Keratinocyte (primary cell): ENCODE measurements at regions not wholly inside any gene's neighbourhood (a gene's known extent, or its start where the extent isn't known, plus 50 kb on each side); places are given as distances from the start of the nearest gene placed in this dataset.
A peak's percentile ranks its signal among the peaks of the same experiment; 100 is the strongest.

Experiments
- DNase-seq: peaks from one replicate; pipeline ENCODE4 v3.0.0-alpha.2; 2011; ENCODE audit warnings: low read depth, missing footprints, low spot score
- FAIRE-seq: peaks from 2 replicates; lab custom pipeline; 2011; peaks lifted over from hg19 to GRCh38; lab: Jason Lieb, UNC
- H2AFZ ChIP-seq: 2 replicates; pipeline ENCODE4 v1.6.0; 2012; ENCODE audit warnings: low read length, control low read depth, inconsistent platforms; ENCODE audit not compliant: control insufficient read depth
- H3K27ac ChIP-seq: 2 replicates; pipeline ENCODE4 v1.5.1; 2011; ENCODE audit warnings: low read length; ENCODE audit not compliant: control insufficient read depth, insufficient read depth
- H3K27me3 ChIP-seq: 3 replicates; pipeline ENCODE4 v1.6.0; 2011; ENCODE audit warnings: low read length; ENCODE audit not compliant: control insufficient read depth, insufficient read depth; ENCODE audit errors: extremely low read depth
- H3K36me3 ChIP-seq, 2 experiments: 2 replicates in 1 of 2; 3 replicates in 1 of 2; pipeline ENCODE4 v1.5.1; 2011; ENCODE audit warnings: low read length in 2 of 2, mild to moderate bottlenecking in 1 of 2; ENCODE audit not compliant: control insufficient read depth in 2 of 2, insufficient read depth in 2 of 2; ENCODE audit errors: extremely low read depth in 1 of 2
- H3K4me1 ChIP-seq: 3 replicates; pipeline ENCODE4 v1.5.1; 2011; ENCODE audit warnings: low read length; ENCODE audit not compliant: control insufficient read depth, insufficient read depth; ENCODE audit errors: extremely low read depth
- H3K4me2 ChIP-seq: 3 replicates; pipeline ENCODE4 v1.6.0; 2011; ENCODE audit warnings: low read depth, low read length; ENCODE audit not compliant: control insufficient read depth, insufficient read depth; ENCODE audit errors: extremely low read depth
- H3K4me3 ChIP-seq, 3 experiments: fragments of 200-600 bp in 1 of 3; sonication (generic) in 1 of 3; 2 replicates in 2 of 3; 3 replicates in 1 of 3; pipeline ENCODE4 v1.5.1; 2011 to 2016; ENCODE audit warnings: low read length in 3 of 3, mild to moderate bottlenecking in 3 of 3, control low read depth in 2 of 3, inconsistent platforms in 1 of 3, low read depth in 1 of 3, mixed read lengths in 1 of 3, mixed run types in 1 of 3, moderate library complexity in 1 of 3; ENCODE audit not compliant: control insufficient read depth in 2 of 3, insufficient read depth in 2 of 3; ENCODE audit errors: extremely low read depth in 1 of 3
- H3K79me2 ChIP-seq: 2 replicates; pipeline ENCODE4 v1.6.0; 2012; ENCODE audit warnings: low read length; ENCODE audit not compliant: control insufficient read depth, insufficient read depth
- H3K9ac ChIP-seq: 3 replicates; pipeline ENCODE4 v1.6.0; 2011; ENCODE audit warnings: low read length; ENCODE audit not compliant: control insufficient read depth, insufficient read depth; ENCODE audit errors: extremely low read depth
- H3K9me1 ChIP-seq: 3 replicates; pipeline ENCODE4 v1.6.0; 2011; ENCODE audit warnings: low read length; ENCODE audit not compliant: control insufficient read depth, insufficient read depth; ENCODE audit errors: extremely low read depth
- H3K9me3 ChIP-seq: 2 replicates; pipeline ENCODE4 v1.5.1; 2012; ENCODE audit warnings: low read depth, low read length; ENCODE audit not compliant: control insufficient read depth
- H4K20me1 ChIP-seq: 3 replicates; pipeline ENCODE4 v1.6.0; 2011; ENCODE audit warnings: low read length; ENCODE audit not compliant: control insufficient read depth, insufficient read depth; ENCODE audit errors: extremely low read depth
- EZH2 ChIP-seq: IDR thresholded peaks from one replicate; pipeline ENCODE4 v1.6.1; 2012; ENCODE audit warnings: inconsistent platforms, mild to moderate bottlenecking, low read length, moderate library complexity
- dilution Hi-C: fragments of 300-500 bp; cut with MboI; formaldehyde crosslinking; loops from one replicate; pipeline ENCODE4 v1.7.0; 2020; ENCODE audit warnings: low sequenced_read_pairs; ENCODE audit not compliant: extremely low pct_ligation_motif_present
- TF ChIP-seq, protein P1 (sequence below), 3 experiments: IDR thresholded peaks in 1 of 3; conservative IDR thresholded peaks in 1 of 3; optimal IDR thresholded peaks in 1 of 3; 2 replicates in 2 of 3; 3 replicates in 1 of 3; pipeline versions ENCODE3 to v1.5.1; 2011; ENCODE audit warnings: low read length in 3 of 3, mild to moderate bottlenecking in 3 of 3, moderate library complexity in 2 of 3, control low read depth in 1 of 3, inconsistent platforms in 1 of 3; ENCODE audit not compliant: insufficient read depth in 2 of 3; ENCODE audit errors: extremely low read depth in 1 of 3

DNA sequence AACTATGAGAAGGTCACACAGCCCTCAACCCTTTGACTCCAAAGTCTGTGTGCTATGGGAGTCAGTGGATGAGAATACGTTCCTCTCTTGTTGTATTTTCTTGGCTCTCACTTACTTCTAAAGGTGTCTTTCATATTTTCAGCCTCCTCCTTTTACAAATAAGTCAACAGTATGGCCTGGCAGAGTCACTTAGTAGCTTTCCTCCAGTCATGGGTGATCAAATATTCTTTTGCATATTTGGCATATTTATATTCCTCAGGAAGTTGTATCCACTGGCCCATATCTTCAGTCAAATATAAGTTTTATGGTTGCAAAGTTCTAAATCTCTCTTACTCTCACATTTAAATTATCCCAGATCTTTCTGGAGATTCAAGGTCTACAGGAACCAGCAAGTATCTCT, 327.5 kb downstream of the ETS1 start:
- Histone ChIP-seq H3K4me2 (no peak overlapping the region), H3K27ac (no peak overlapping the region), H4K20me1 (no peaks in the 10 kb centered on the region), H3K9ac (no peak overlapping the region), H3K79me2 (no peaks in the 10 kb centered on the region), H3K36me3 (no peaks in the 10 kb centered on the region), H3K4me3 (no peak overlapping the region), H3K9me1 (no peaks in the 10 kb centered on the region), H2AFZ (no peak overlapping the region), H3K4me1 (no peaks in the 10 kb centered on the region), H3K9me3 (no peaks in the 10 kb centered on the region), H3K27me3 (no peaks in the 10 kb centered on the region)
- FAIRE-seq (peak; percentile 29), DNase-seq (no peak)
- dilution Hi-C loops = no loop called here
- TF ChIP-seq, protein P1, sequence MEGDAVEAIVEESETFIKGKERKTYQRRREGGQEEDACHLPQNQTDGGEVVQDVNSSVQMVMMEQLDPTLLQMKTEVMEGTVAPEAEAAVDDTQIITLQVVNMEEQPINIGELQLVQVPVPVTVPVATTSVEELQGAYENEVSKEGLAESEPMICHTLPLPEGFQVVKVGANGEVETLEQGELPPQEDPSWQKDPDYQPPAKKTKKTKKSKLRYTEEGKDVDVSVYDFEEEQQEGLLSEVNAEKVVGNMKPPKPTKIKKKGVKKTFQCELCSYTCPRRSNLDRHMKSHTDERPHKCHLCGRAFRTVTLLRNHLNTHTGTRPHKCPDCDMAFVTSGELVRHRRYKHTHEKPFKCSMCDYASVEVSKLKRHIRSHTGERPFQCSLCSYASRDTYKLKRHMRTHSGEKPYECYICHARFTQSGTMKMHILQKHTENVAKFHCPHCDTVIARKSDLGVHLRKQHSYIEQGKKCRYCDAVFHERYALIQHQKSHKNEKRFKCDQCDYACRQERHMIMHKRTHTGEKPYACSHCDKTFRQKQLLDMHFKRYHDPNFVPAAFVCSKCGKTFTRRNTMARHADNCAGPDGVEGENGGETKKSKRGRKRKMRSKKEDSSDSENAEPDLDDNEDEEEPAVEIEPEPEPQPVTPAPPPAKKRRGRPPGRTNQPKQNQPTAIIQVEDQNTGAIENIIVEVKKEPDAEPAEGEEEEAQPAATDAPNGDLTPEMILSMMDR (optimal IDR thresholded peaks at IDR 0.05 in 1 of 3, IDR thresholded peaks at IDR 0.05 in 1 of 3, conservative IDR thresholded peaks at IDR 0.05 in 1 of 3; ENCODE audit: extremely low read depth in 1 of 3, insufficient read depth in 2 of 3, low read length in 3 of 3) = no peak
- no peak for TF ChIP-seq EZH2

DNA sequence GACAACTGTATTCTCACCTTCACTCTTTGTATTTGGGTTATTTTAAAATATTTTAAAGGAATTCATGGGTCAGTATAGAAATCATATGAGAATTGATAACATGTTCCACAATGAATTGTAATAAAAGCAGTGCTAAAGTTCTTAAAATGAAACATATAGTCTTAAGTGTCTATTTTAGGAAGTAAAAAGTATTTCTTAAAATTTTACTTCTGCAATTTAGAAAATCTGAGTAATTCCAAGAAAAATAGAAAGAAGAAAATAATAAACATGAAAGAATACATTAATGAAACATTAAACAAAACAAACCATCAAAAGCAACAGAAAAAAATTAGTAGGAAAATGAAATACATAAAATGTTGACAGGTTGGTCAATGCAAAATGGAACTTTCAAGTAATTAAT, 332.4 kb downstream of the ETS1 start:
- H3K27ac ChIP-seq = no peak overlapping the region
- no peaks in the 10 kb centered on the region for H3K9me3 ChIP-seq
- no peaks in the 10 kb centered on the region for H3K9me1 ChIP-seq
- no peak overlapping the region for H3K4me3 ChIP-seq
- H3K79me2 ChIP-seq = no peaks in the 10 kb centered on the region
- no peaks in the 10 kb centered on the region for H4K20me1 ChIP-seq
- H2AFZ ChIP-seq = no peak overlapping the region
- no peaks in the 10 kb centered on the region for H3K36me3 ChIP-seq
- no peak overlapping the region for H3K4me2 ChIP-seq
- peaks cover 14% of the 10 kb centered on the region for H3K4me1 ChIP-seq
- no peak overlapping the region for H3K9ac ChIP-seq
- dilution Hi-C loops = no loop called here
- no peak for TF ChIP-seq EZH2
- TF ChIP-seq, protein P1 (optimal IDR thresholded peaks at IDR 0.05 in 1 of 3, IDR thresholded peaks at IDR 0.05 in 1 of 3, conservative IDR thresholded peaks at IDR 0.05 in 1 of 3; ENCODE audit: extremely low read depth in 1 of 3, insufficient read depth in 2 of 3, low read length in 3 of 3) = no peak
- H3K27me3 ChIP-seq = no peaks in the 10 kb centered on the region
- no peak for FAIRE-seq
- DNase-seq = no peak
